Astrocyte (in vitro differentiated cells and primary cell): ENCODE measurements at regions not wholly inside any gene's neighbourhood (a gene's known extent, or its start where the extent isn't known, plus 50 kb on each side); places are given as distances from the start of the nearest gene placed in this dataset.

ENCODE experiments used
- EZH2 ChIP-seq: IDR thresholded peaks from 2 replicates; pipeline ENCODE4 v1.6.1; 2012; ENCODE audit warnings: mild to moderate bottlenecking, low read length, inconsistent platforms; ENCODE audit not compliant: insufficient read depth
- TF ChIP-seq, protein P1 (sequence below): IDR thresholded peaks from 2 replicates; pipeline ENCODE4 v1.5.1; 2011; ENCODE audit warnings: low read depth, mild to moderate bottlenecking, inconsistent platforms, low read length, moderate library complexity; ENCODE audit not compliant: insufficient read depth

DNA sequence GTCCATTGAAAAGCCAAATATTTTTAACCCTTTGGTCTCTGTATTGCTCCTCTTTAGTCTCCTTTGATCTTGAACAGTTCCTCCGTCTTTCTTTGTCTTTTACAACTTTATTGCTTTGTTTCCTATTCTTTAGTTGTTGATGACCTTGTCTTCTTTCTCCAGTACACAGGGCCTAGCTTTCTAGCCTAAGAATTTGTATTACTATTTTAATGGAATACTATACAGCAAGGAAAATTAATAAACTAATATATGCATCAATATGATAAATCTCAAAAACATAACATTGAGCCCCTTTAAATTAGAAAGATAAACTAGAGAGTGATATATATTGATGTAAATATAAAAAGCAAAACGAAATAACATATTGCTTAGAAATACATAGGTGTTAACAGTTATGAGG is 88.7 kb downstream of the NR1D2 start:
- TF ChIP-seq, protein P1, sequence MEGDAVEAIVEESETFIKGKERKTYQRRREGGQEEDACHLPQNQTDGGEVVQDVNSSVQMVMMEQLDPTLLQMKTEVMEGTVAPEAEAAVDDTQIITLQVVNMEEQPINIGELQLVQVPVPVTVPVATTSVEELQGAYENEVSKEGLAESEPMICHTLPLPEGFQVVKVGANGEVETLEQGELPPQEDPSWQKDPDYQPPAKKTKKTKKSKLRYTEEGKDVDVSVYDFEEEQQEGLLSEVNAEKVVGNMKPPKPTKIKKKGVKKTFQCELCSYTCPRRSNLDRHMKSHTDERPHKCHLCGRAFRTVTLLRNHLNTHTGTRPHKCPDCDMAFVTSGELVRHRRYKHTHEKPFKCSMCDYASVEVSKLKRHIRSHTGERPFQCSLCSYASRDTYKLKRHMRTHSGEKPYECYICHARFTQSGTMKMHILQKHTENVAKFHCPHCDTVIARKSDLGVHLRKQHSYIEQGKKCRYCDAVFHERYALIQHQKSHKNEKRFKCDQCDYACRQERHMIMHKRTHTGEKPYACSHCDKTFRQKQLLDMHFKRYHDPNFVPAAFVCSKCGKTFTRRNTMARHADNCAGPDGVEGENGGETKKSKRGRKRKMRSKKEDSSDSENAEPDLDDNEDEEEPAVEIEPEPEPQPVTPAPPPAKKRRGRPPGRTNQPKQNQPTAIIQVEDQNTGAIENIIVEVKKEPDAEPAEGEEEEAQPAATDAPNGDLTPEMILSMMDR: no peak
- no peak for TF ChIP-seq EZH2
